IMR-90 (cell line): ENCODE measurements at regions not wholly inside any gene's neighbourhood (a gene's known extent, or its start where the extent isn't known, plus 50 kb on each side); places are given as distances from the start of the nearest gene placed in this dataset.

Experiments used
- ATAC-seq: fragments of 200-7000 bp; cut with Tn5 transposase; 2 replicates; pipeline ENCODE4 v1.9.1; 2020; ENCODE audit warnings: low read depth, mild to moderate bottlenecking, moderate library complexity
- BruUV-seq: library from RNA; stranded (reverse); fragments of 400-500 nt; replicated peaks from 2 replicates; lab custom pipeline; 2021; lab: Mats Ljungman, UMichigan
- CTCF ChIA-PET: fragments of 300-600 bp; formaldehyde crosslinking; extraction: SDS; loops from one replicate; lab custom pipeline; 2021; ENCODE audit warnings: antibody characterized with exemption; lab: Yijun Ruan, JAX
- POLR2A ChIA-PET: fragments of 300-600 bp; sonication (Branson Sonifier 250); formaldehyde crosslinking; loops from one replicate; lab custom pipeline; 2022; ENCODE audit warnings: antibody characterized with exemption; ENCODE audit not compliant: unreplicated experiment; lab: Charles Lee
- DNase-seq: peaks from one replicate; pipeline ENCODE4 v3.0.0; 2013
- H2AFZ ChIP-seq: replicated peaks from 2 replicates; pipeline ENCODE3; 2013; ENCODE audit warnings: low read length, mild to moderate bottlenecking; ENCODE audit not compliant: poor library complexity
- H2AK5ac ChIP-seq: 2 replicates; pipeline ENCODE4 v1.6.1; 2013; ENCODE audit warnings: low read depth, low read length, inconsistent platforms
- H2AK9ac ChIP-seq: replicated peaks from 2 replicates; pipeline ENCODE3; 2013; ENCODE audit warnings: mild to moderate bottlenecking, low read depth, low read length, moderate library complexity; ENCODE audit not compliant: poor library complexity
- H2BK120ac ChIP-seq: 2 replicates; pipeline ENCODE4 v1.6.1; 2013; ENCODE audit warnings: low read depth, low read length, inconsistent platforms
- H2BK15ac ChIP-seq: 3 replicates; pipeline ENCODE4 v1.6.1; 2013; ENCODE audit warnings: low read depth, low read length, inconsistent platforms
- H2BK20ac ChIP-seq: 2 replicates; pipeline ENCODE4 v1.6.1; 2013; ENCODE audit warnings: low read depth, mild to moderate bottlenecking, inconsistent platforms, low read length, moderate library complexity
- H2BK5ac ChIP-seq: 2 replicates; pipeline ENCODE4 v1.6.1; 2013; ENCODE audit warnings: mild to moderate bottlenecking, low read depth, low read length, inconsistent platforms; ENCODE audit not compliant: poor library complexity, severe bottlenecking
- H3K14ac ChIP-seq: replicated peaks from 2 replicates; pipeline ENCODE4 v1.6.1; 2013; ENCODE audit warnings: low read depth, low read length, inconsistent platforms
- H3K18ac ChIP-seq: 2 replicates; pipeline ENCODE4 v1.6.1; 2013; ENCODE audit warnings: low read depth, low read length, control low read depth
- H3K23ac ChIP-seq: 2 replicates; pipeline ENCODE4 v1.6.1; 2013; ENCODE audit warnings: low read depth, low read length, inconsistent platforms
- H3K27ac ChIP-seq: 2 replicates; pipeline ENCODE4 v1.5.1; 2013; ENCODE audit warnings: mild to moderate bottlenecking, control low read depth, low read length; ENCODE audit not compliant: insufficient read depth
- H3K27me3 ChIP-seq: 2 replicates; pipeline ENCODE4 v1.6.1; 2013; ENCODE audit warnings: low read length; ENCODE audit not compliant: control insufficient read depth, insufficient read depth
- H3K36me3 ChIP-seq: 2 replicates; pipeline ENCODE4 v1.6.1; 2013; ENCODE audit warnings: low read length, mixed read lengths; ENCODE audit not compliant: control insufficient read depth, insufficient read depth
- H3K4ac ChIP-seq: 2 replicates; pipeline ENCODE4 v1.6.1; 2013; ENCODE audit warnings: low read depth, low read length, inconsistent platforms
- H3K4me1 ChIP-seq: 2 replicates; pipeline ENCODE4 v1.6.1; 2013; ENCODE audit warnings: low read length, mixed read lengths; ENCODE audit not compliant: control insufficient read depth, insufficient read depth
- H3K4me2 ChIP-seq: 2 replicates; pipeline ENCODE4 v1.6.1; 2013; ENCODE audit warnings: low read depth, mild to moderate bottlenecking, control low read depth, low read length, moderate library complexity
- H3K4me3 ChIP-seq: 2 replicates; pipeline ENCODE4 v1.5.1; 2013; ENCODE audit warnings: low read depth, mild to moderate bottlenecking, control low read depth, low read length, moderate library complexity; ENCODE audit not compliant: insufficient read depth
- H3K56ac ChIP-seq: 2 replicates; pipeline ENCODE4 v1.6.1; 2013; ENCODE audit warnings: low read length, inconsistent platforms; ENCODE audit not compliant: insufficient read depth; ENCODE audit errors: extremely low read depth
- H3K79me1 ChIP-seq, 2 experiments: 2 replicates each; pipeline ENCODE4 v1.6.1; 2013; ENCODE audit warnings: low read length in 2 of 2, inconsistent platforms in 1 of 2, low read depth in 1 of 2
- H3K9ac ChIP-seq: 2 replicates; pipeline ENCODE4 v1.6.1; 2013; ENCODE audit warnings: low read depth, low read length, control low read depth
- H3K9me1 ChIP-seq: 2 replicates; pipeline ENCODE4 v1.6.1; 2013; ENCODE audit warnings: low read length, inconsistent platforms; ENCODE audit not compliant: insufficient read depth
- H3K9me3 ChIP-seq: 2 replicates; pipeline ENCODE4 v1.6.1; 2013; ENCODE audit warnings: low read length; ENCODE audit not compliant: control insufficient read depth, insufficient read depth
- H4K20me1 ChIP-seq: 2 replicates; pipeline ENCODE4 v1.6.1; 2013; ENCODE audit warnings: low read length, inconsistent platforms; ENCODE audit not compliant: insufficient read depth
- H4K5ac ChIP-seq: 2 replicates; pipeline ENCODE4 v1.6.1; 2013; ENCODE audit warnings: mild to moderate bottlenecking, low read depth, low read length, control low read depth
- H4K8ac ChIP-seq, 2 experiments: 2 replicates each; pipeline ENCODE4 v1.6.1; 2013; ENCODE audit warnings: low read depth in 2 of 2, low read length in 2 of 2, control low read depth in 1 of 2, inconsistent platforms in 1 of 2
- H4K91ac ChIP-seq: 2 replicates; pipeline ENCODE4 v1.6.1; 2013; ENCODE audit warnings: low read depth, low read length, inconsistent platforms; ENCODE audit not compliant: insufficient read depth
- CEBPB ChIP-seq: IDR thresholded peaks from 2 replicates; pipeline ENCODE4 v1.6.1; 2012; ENCODE audit warnings: low read depth, low read length, improper control_type of control experiment
- WGBS, 2 experiments: methylation state at CpG; one replicate each; pipeline versions ENCODE4 v1.1.5 to v1.1.7; 2013; ENCODE audit warnings: missing lambda C conversion rate in 2 of 2; ENCODE audit not compliant: insufficient read length in 1 of 2; ENCODE audit errors: extremely low coverage in 2 of 2; 5-methylcytosine and 5-hydroxymethylcytosine counted together
- dilution Hi-C: fragments of 300-500 bp; cut with HindIII; formaldehyde crosslinking; loops from one replicate; pipeline ENCODE4 v1.14.3; 2018; ENCODE audit warnings: low sequenced_read_pairs; ENCODE audit not compliant: unreplicated experiment
- in situ Hi-C: fragments of 300-500 bp; cut with MboI; formaldehyde crosslinking; loops from 3 replicates; pipeline ENCODE4 v1.14.3; 2019; ENCODE audit warnings: low sequenced_read_pairs, inconsistent platforms, mixed read lengths
- intact Hi-C: fragments of 100-400 bp; cut with micrococcal nuclease; formaldehyde crosslinking; loops from 2 replicates; pipeline ENCODE4 v1.10.0; 2022

GRCh38 chr3:64449026-64449425, 223.8 kb upstream of the PRICKLE2 start:
- Histone ChIP-seq H2AK5ac (peak overlapping the region; percentile 27; the same call in 1 of the 2 replicates), H3K4ac (no peak overlapping the region), H4K5ac (no peak overlapping the region), H4K20me1 (no peaks in the 10 kb centered on the region), H2BK15ac (no peak overlapping the region), H3K9me3 (no peaks in the 10 kb centered on the region), H2AFZ (no peak overlapping the region), H3K79me1 (peaks cover 0 to 5% of the 10 kb centered on the region in 2 experiments; a peak in 1 of 4 replicates), H3K9ac (no peak overlapping the region), H3K9me1 (0 out of 2 replicates have a peak, but pooled peaks cover 3% of the 10 kb centered on the region), H3K4me3 (no peak overlapping the region), H4K8ac (no peak overlapping the region), H4K91ac (no peak overlapping the region), H3K14ac (no peak overlapping the region), H3K56ac (no peak overlapping the region), H3K27me3 (no peaks in the 10 kb centered on the region), H3K23ac (0 out of 2 replicates have a peak overlapping the region, but pooled peaks have one; percentile 31), H2BK120ac (no peak overlapping the region), H3K27ac (no peak overlapping the region), H3K4me2 (no peak overlapping the region), H2BK20ac (no peak overlapping the region), H3K4me1 (peaks cover 1% of the 10 kb centered on the region; the same call in 1 of the 2 replicates), H2BK5ac (no peak overlapping the region), H3K36me3 (no peaks in the 10 kb centered on the region), H3K18ac (no peak overlapping the region), H2AK9ac (no peak overlapping the region)
- intact Hi-C loops: no loop called here
- BruUV-seq: no TSS peak
- TF ChIP-seq CEBPB: no peak
- POLR2A ChIA-PET: no interaction called here
- no CpG with 5 or more reads among the region's 2 CpGs for WGBS, 2 experiments
- ATAC-seq (no peak), DNase-seq (no peak)
- in situ Hi-C loops: no loop called here
- dilution Hi-C loops: no loop called here
- CTCF ChIA-PET: interaction anchor here (1.1 kb wide), 1 partner anchor 15 kb away, joined by 3 read pairs; no protein-coding TSS in a partner anchor
